GM12891 (cell line): ENCODE measurements at regions not wholly inside any gene's neighbourhood (a gene's known extent, or its start where the extent isn't known, plus 50 kb on each side); places are given as distances from the start of the nearest gene placed in this dataset.

ENCODE experiments used
- PAX5 ChIP-seq: IDR thresholded peaks from 2 replicates; pipeline ENCODE4 v1.6.1; 2011; ENCODE audit warnings: low read length, moderate library complexity, mild to moderate bottlenecking; ENCODE audit not compliant: insufficient read depth, severe bottlenecking
- POLR2A ChIP-seq: IDR thresholded peaks from 2 replicates; pipeline ENCODE4 v1.6.1; 2011; ENCODE audit warnings: low read depth, low read length, control low read depth
- POLR2AphosphoS5 ChIP-seq: IDR thresholded peaks from 2 replicates; pipeline ENCODE4 v1.6.1; 2011; ENCODE audit warnings: low read depth, low read length, control low read depth
- POU2F2 ChIP-seq: IDR thresholded peaks from 2 replicates; pipeline ENCODE4 v1.6.1; 2011; ENCODE audit warnings: low read depth, mild to moderate bottlenecking, control low read depth, low read length, moderate library complexity
- SPI1 ChIP-seq: IDR thresholded peaks from 2 replicates; pipeline ENCODE4 v1.6.1; 2011; ENCODE audit warnings: low read depth, low read length, control low read depth
- TAF1 ChIP-seq: IDR thresholded peaks from 2 replicates; pipeline ENCODE4 v1.6.1; 2011; ENCODE audit warnings: low read depth, low read length, control low read depth

DNA sequence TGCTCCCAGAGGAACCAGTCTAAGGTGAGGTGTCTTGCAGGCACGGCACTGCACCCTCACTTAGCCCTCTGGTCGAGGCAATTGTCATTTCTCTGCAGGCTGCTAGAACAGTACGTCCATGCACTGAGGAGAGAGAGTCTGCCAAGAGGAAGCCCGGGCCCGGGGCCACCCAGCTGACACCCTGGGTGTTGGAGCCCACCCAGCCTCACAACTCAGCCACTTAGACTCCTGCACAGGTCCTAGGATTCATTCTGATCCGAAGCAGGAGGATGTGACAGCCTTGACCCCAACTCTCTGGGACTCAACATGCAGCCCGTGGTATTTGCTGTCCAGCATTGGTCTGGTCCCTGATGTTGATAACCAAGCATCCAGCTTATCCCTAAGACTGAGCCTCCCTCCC lies 111.9 kb downstream of the ADSS2 start:
- TF ChIP-seq POLR2AphosphoS5 (no peak), POLR2A (no peak), PAX5 (no peak), TAF1 (no peak), SPI1 (no peak), POU2F2 (no peak)
